ENCODE measurements at regions not wholly inside any gene's neighbourhood (a gene's known extent, or its start where the extent isn't known, plus 50 kb on each side); places are given as distances from the start of the nearest gene placed in this dataset.

GRCh38 chr5:57727591-57727990, 245.0 kb upstream of the ACTBL2 start:
- no peak for TF ChIP-seq CTCF (IDR thresholded peaks at IDR 0.05; ENCODE audit: low read depth, low read length)
- no peak for TF ChIP-seq POLR2A (IDR thresholded peaks at IDR 0.05; ENCODE audit: extremely low read depth, insufficient read length)
- TF ChIP-seq MYC (IDR thresholded peaks at IDR 0.05; ENCODE audit: low read depth, low read length), result no peak
